Activated CD8-positive, alpha-beta memory T cell treated with anti-CD3 and anti-CD28 coated beads, Interleukin-2, amount 10 ng/mL, durations not matched to agents 7 days and 5 days (primary cell): ENCODE measurements at regions not wholly inside any gene's neighbourhood (a gene's known extent, or its start where the extent isn't known, plus 50 kb on each side); places are given as distances from the start of the nearest gene placed in this dataset.

ENCODE experiments used
- ATAC-seq: fragments of 150-1000 bp; cut with Tn5 transposase; one replicate; pipeline ENCODE4 v1.10.0; 2021; ENCODE audit warnings: moderate library complexity
- CTCF ChIA-PET: fragments of 350-600 bp; sonication (Branson Sonifier 250); formaldehyde crosslinking; loops from one replicate; lab custom pipeline; 2021; ENCODE audit warnings: antibody characterized with exemption; lab: Charles Lee
- DNase-seq: peaks from one replicate; pipeline ENCODE4 v3.0.0-alpha.2; 2020
- H3K27ac Mint-ChIP-seq: one replicate; pipeline ENCODE4 v1.8.0; 2021; ENCODE audit warnings: mild to moderate bottlenecking, mixed read lengths
- H3K27me3 Mint-ChIP-seq: one replicate; pipeline ENCODE4 v1.8.0; 2021; ENCODE audit warnings: mixed read lengths
- H3K36me3 Mint-ChIP-seq: one replicate; pipeline ENCODE4 v1.8.0; 2021; ENCODE audit warnings: mild to moderate bottlenecking, mixed read lengths
- H3K4me1 Mint-ChIP-seq: one replicate; pipeline ENCODE4 v1.8.0; 2021; ENCODE audit warnings: mixed read lengths
- H3K4me3 Mint-ChIP-seq: one replicate; pipeline ENCODE4 v1.8.0; 2021; ENCODE audit warnings: mild to moderate bottlenecking, moderate library complexity, mixed read lengths
- H3K9me3 Mint-ChIP-seq: one replicate; pipeline ENCODE4 v1.8.0; 2022; ENCODE audit warnings: low read depth, mixed read lengths

DNA sequence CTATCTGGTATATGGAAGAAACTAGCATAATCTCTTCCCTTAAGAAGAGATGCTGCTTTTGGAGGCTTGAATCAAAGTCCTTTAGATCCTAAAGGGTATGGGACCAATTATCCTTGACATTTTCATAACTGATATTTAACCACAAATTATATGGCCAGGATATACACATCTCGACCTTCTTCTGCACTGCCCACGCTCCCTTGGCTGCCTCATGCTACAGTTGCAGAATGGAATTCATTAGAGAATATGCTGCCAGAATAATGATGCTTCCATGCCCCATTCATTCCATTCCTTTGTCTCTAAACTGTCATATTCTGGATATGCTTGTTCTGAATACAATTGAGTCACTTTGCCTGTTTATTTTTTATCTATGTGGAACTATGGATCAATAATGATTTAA, 157.1 kb upstream of the PACRGL start:
- Mint-ChIP-seq H3K27me3 (peaks cover 5% of the 10 kb centered on the region), H3K4me1 (no peaks in the 10 kb centered on the region), H3K36me3 (no peaks in the 10 kb centered on the region), H3K4me3 (no peak overlapping the region), H3K9me3 (no peaks in the 10 kb centered on the region), H3K27ac (no peak overlapping the region)
- ATAC-seq (no peak), DNase-seq (no peak)
- CTCF ChIA-PET = no interaction called here

DNA sequence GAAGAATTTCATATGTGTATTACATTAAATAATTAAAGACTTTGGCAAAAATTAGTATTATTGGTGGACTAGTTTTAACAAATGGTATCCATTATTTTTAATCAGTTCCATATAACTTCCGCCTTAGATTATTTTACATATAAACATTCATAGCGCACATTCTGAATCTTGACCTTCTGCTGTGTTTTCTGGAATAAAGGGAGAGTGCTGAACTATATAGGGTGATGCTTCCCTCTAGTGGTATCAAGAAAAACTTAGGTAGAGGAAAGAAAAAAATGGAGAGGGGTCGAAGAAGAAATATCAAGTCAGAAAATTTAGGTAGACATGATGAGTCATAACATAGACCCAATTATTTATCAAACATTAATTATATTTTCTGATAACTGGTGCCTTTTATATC, 155.6 kb upstream of the PACRGL start:
- Mint-ChIP-seq H3K9me3 (no peaks in the 10 kb centered on the region), H3K27me3 (peaks cover 5% of the 10 kb centered on the region), H3K36me3 (no peaks in the 10 kb centered on the region), H3K27ac (no peak overlapping the region), H3K4me3 (no peak overlapping the region), H3K4me1 (no peaks in the 10 kb centered on the region)
- CTCF ChIA-PET = no interaction called here
- DNase-seq = no peak
- no peak for ATAC-seq

DNA sequence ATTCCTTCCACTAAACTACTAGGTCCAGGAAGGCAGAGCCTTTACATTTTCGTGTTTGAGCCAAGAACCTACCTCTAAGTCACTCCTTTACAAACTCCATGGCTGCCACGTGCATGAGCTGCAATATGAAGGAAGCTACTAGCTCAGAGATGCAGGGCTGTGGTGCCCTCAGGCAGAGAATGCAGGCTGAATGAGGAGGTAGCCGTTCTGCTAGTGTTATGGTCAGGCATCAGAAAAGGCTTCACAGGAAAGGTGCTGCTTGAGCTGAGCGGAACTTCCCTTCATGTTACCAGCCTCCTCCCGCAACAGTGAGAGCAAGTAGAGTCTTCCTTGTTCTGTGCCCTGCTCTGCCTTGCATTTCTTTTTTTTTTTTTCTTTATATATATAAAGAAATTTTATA, 148.3 kb upstream of the PACRGL start:
- H3K9me3 Mint-ChIP-seq = no peaks in the 10 kb centered on the region
- DNase-seq (no peak), ATAC-seq (no peak)
- no peaks in the 10 kb centered on the region for H3K36me3 Mint-ChIP-seq
- no peak overlapping the region for H3K27ac Mint-ChIP-seq
- no peaks in the 10 kb centered on the region for H3K4me1 Mint-ChIP-seq
- H3K4me3 Mint-ChIP-seq = no peak overlapping the region
- H3K27me3 Mint-ChIP-seq = no peaks in the 10 kb centered on the region
- CTCF ChIA-PET = no interaction called here

DNA sequence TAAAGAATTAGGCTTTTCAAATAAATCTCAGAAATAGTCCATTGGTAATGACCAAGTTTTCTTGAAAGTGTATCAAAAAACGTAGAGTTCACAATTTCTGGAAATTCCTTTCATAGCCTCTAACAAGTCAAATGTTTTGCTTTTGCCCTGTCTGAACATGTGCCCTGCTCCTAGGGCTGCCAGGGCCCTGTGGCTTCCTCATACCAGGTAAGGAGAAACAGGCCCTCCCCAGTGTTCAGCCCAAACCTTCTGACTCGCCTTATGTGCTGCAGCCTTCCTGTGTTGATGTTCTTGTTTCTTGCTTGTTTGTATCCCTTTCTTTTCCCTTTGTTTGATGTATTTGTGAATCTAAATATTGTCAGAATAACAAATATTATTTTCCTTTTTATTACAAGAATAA, 146.1 kb upstream of the PACRGL start:
- no peak for DNase-seq
- no peak overlapping the region for H3K27ac Mint-ChIP-seq
- no peaks in the 10 kb centered on the region for H3K4me1 Mint-ChIP-seq
- H3K4me3 Mint-ChIP-seq = no peak overlapping the region
- no peaks in the 10 kb centered on the region for H3K36me3 Mint-ChIP-seq
- no peak for ATAC-seq
- H3K9me3 Mint-ChIP-seq = no peaks in the 10 kb centered on the region
- CTCF ChIA-PET = no interaction called here
- no peaks in the 10 kb centered on the region for H3K27me3 Mint-ChIP-seq

DNA sequence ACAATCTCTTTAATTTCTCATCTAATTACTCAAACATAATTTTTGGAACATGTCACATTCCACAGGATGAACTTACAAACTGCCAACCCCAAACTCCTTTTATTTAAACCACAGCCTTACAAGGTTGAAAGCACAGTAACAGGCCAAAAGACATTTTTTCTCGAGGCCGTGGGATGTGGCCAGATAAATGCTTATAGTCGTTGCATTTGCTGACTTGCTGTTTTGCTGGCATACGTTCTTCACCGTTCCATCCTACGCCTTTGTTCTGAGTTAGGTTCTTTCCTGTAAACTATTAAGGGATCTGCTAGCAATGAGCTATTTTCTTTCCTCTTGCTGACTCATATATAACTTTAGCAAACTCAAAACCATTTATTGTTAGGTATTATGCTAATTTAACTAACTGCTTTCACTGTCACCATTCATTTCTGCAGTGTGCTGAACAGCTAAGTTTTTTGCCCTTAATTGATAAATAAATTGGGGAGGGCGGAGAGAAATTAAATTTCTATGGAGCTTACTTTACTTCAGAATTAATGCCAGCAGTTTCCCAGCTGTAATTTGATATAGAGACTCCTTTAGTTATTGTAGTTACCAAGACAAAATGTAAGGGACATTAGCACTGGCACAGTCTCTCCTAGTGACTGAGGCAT, 135.1 kb upstream of the PACRGL start:
- Mint-ChIP-seq H3K4me1 (no peaks in the 10 kb centered on the region), H3K27ac (no peak overlapping the region), H3K9me3 (no peaks in the 10 kb centered on the region), H3K27me3 (peaks cover 2% of the 10 kb centered on the region), H3K4me3 (no peak overlapping the region), H3K36me3 (no peaks in the 10 kb centered on the region)
- ATAC-seq (no peak), DNase-seq (no peak)
- CTCF ChIA-PET = no interaction called here

DNA sequence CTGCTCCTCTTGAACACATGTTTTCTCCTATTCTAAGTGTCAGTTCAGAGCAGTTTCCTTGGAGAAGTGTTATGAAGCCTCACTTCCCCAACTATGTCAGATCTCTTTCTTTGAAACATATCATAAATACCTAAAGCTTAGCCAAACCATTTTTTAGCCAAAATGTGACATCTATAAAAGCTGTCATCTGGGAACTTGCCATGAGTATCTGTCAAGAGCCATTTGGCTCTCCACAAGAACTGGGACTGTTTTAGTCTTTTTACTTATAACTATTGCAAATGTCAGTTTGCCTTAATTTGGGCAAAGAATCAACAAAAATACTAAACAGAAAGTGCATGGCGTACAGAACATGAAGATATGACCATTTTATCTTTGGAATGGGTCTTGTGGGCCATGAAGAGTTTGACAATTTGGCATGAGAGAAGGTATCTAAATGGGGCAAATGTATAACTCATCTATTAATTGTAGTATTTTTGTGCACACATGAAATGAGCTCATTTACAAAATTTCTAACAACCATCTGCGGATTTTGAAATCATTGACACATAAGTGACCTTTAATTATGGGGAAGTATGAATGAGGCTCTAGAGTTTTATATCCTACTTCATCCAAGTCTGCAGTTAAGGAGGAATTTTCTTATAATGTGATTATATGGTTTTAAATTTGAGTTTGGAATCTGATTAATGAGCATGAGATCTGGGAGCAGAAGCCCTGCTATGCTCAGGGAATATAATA, 129.1 kb upstream of the PACRGL start:
- CTCF ChIA-PET = no interaction called here
- ATAC-seq = no peak
- H3K9me3 Mint-ChIP-seq = no peaks in the 10 kb centered on the region
- H3K36me3 Mint-ChIP-seq = no peaks in the 10 kb centered on the region
- no peak for DNase-seq
- no peak overlapping the region for H3K4me3 Mint-ChIP-seq
- no peaks in the 10 kb centered on the region for H3K4me1 Mint-ChIP-seq
- no peak overlapping the region for H3K27ac Mint-ChIP-seq
- H3K27me3 Mint-ChIP-seq = peaks cover 2% of the 10 kb centered on the region

DNA sequence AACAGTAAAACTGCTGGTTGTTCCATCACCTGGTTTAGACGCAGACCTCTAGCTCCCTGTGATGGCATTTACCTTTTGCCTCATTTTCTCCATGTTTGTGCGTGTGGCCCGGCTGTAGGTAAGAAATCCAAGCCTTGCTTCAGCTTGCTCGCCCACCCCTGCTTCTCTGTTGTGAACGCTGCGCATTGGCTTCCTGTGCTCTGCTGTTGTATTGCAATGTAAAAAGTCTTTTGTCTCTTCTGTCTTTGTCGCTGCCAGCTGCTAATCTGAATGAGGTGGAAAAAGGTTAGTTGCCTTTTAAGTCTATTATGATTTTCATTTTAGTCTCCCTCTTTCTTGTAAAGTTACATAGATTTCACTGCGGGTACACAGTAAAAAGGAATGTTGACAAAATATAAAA, 127.3 kb upstream of the PACRGL start:
- Mint-ChIP-seq H3K27me3 (peaks cover 2% of the 10 kb centered on the region), H3K27ac (no peak overlapping the region), H3K36me3 (no peaks in the 10 kb centered on the region), H3K4me3 (no peak overlapping the region), H3K4me1 (no peaks in the 10 kb centered on the region), H3K9me3 (no peaks in the 10 kb centered on the region)
- CTCF ChIA-PET = no interaction called here
- DNase-seq = no peak
- no peak for ATAC-seq

DNA sequence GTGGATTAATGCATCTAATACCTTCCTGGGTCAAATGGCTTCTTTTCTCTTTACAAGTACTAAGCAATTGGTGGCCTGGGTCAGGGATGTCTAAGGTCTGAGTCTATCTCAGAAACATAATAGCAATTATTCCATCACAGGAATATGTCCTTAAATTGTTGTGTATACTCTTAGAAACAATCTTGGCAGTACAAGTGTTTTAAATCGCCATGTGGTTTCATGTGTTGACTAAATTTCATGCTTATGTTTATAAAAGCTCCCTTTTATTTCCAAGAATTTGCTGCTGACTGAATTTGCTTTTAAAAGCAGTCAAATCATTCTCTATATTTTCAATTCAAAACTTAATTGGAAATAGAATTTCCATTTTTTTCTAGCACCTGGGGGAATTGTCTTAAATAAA, 125.3 kb upstream of the PACRGL start:
- no peak overlapping the region for H3K4me3 Mint-ChIP-seq
- no peak for DNase-seq
- CTCF ChIA-PET = no interaction called here
- H3K36me3 Mint-ChIP-seq = no peaks in the 10 kb centered on the region
- no peak for ATAC-seq
- peaks cover 2% of the 10 kb centered on the region for H3K27me3 Mint-ChIP-seq
- no peak overlapping the region for H3K27ac Mint-ChIP-seq
- H3K9me3 Mint-ChIP-seq = no peaks in the 10 kb centered on the region
- H3K4me1 Mint-ChIP-seq = no peaks in the 10 kb centered on the region

DNA sequence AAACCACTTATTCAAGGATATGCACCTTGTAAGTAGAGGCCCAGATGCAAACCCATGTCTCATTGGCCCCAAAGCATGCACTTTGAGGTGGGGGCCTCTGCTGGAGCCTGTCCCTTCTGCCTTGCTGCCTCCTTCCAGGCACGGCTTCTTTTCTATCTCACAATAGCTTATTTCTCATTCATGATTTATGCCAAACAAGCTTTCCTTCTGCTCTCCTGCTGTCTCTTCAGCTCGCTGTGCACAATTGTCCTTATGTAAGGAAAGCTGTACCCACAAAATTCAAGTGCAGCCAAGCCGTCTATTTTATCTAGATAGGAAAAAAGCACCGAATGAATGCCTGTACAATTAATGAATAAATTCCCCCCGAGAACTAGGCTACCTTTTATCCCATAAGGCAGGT, 124.8 kb upstream of the PACRGL start:
- Mint-ChIP-seq H3K27me3 (peaks cover 2% of the 10 kb centered on the region), H3K9me3 (no peaks in the 10 kb centered on the region), H3K27ac (no peak overlapping the region), H3K4me3 (no peak overlapping the region), H3K36me3 (no peaks in the 10 kb centered on the region), H3K4me1 (no peaks in the 10 kb centered on the region)
- ATAC-seq = no peak
- CTCF ChIA-PET = no interaction called here
- no peak for DNase-seq

DNA sequence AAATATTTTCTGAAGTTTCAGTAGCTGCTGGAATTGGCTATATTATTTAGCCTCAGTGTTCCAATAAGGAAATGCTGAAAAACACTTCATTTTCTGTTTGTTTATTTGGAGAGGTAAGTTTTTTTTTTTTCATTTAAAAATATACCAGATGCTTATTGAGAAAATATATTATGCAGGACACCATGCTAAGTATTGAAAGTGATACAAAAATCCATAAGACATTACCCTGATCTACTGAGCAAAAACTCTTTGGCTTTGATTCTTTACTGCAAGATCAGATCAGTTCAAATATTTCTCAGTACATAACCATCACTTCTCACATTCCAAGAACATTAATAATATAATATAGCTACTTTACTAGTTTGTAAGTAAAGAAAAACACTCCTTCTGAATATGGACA, 123.4 kb upstream of the PACRGL start:
- no peak for DNase-seq
- Mint-ChIP-seq H3K4me3 (no peak overlapping the region), H3K36me3 (no peaks in the 10 kb centered on the region), H3K9me3 (no peaks in the 10 kb centered on the region), H3K27ac (no peak overlapping the region), H3K4me1 (no peaks in the 10 kb centered on the region), H3K27me3 (no peaks in the 10 kb centered on the region)
- CTCF ChIA-PET = no interaction called here
- ATAC-seq = no peak

DNA sequence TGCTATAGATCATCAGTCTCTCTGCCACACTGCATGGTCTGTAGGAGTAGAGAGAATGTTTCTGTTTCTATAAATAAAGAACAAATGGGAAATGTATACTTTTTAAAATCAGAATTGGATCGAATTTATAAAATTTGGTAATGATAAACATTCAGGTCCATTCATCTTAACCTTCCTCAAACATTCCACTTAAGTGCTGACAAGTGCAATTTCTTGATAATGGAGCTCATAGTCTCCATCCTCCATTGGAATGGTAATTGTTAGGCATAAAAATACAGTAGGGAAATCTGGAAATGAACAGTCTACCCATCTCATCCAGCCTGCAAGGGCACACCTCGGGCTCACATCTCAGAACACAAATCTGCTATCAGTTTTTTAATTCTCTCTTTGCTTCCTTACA, 122.6 kb upstream of the PACRGL start:
- ATAC-seq = no peak
- CTCF ChIA-PET = interaction anchor here (0.8 kb wide), 1 partner anchor 8 kb away, joined by 3 read pairs; no protein-coding TSS in a partner anchor
- Mint-ChIP-seq H3K9me3 (no peaks in the 10 kb centered on the region), H3K36me3 (no peaks in the 10 kb centered on the region), H3K4me1 (no peaks in the 10 kb centered on the region), H3K27me3 (no peaks in the 10 kb centered on the region), H3K27ac (no peak overlapping the region), H3K4me3 (no peak overlapping the region)
- DNase-seq = no peak

DNA sequence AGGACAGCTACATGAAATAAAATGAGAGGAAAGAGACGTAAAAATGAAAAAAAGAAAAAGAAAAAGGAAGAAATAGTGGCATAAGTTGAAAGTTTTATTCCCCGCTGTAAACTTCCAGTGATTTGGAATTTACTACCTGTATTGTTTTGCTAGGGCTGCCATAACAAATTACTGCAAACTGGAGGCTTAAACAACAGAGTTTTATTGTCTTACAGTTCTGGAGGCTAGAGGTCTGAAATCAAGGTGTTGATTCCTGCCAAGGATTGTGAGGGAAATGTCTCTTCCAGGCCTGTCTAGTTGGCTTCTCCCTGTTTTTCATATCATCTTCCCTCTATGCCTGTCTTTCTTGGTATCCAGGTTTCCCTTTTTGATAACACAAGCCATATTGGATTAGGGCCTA, 119.4 kb upstream of the PACRGL start:
- H3K27me3 Mint-ChIP-seq = no peaks in the 10 kb centered on the region
- ATAC-seq = no peak
- DNase-seq = no peak
- no peaks in the 10 kb centered on the region for H3K36me3 Mint-ChIP-seq
- CTCF ChIA-PET = no interaction called here
- no peak overlapping the region for H3K4me3 Mint-ChIP-seq
- no peaks in the 10 kb centered on the region for H3K4me1 Mint-ChIP-seq
- H3K9me3 Mint-ChIP-seq = peaks cover 3% of the 10 kb centered on the region
- H3K27ac Mint-ChIP-seq = no peak overlapping the region

DNA sequence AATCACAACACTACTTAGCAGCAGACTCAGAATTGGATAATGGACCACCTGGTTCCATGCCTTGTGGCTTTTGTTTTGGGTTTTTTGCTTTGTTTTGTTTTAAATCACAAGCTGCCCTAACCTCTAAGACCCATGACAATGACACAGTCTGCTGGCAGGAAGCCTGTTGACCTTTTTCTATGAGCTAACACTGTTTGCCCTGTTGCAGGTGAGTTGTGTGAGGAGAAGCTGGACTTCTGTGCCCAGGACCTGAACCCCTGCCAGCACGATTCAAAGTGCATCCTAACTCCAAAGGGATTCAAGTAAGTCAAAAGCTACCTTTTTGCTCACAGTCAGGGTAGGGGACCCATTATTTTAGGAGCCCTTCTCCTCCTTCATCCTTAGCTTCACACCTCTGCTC, 110.8 kb upstream of the PACRGL start:
- Mint-ChIP-seq H3K36me3 (no peaks in the 10 kb centered on the region), H3K4me1 (no peaks in the 10 kb centered on the region), H3K9me3 (no peaks in the 10 kb centered on the region), H3K4me3 (no peak overlapping the region), H3K27ac (no peak overlapping the region), H3K27me3 (peaks cover 2% of the 10 kb centered on the region)
- no peak for DNase-seq
- no peak for ATAC-seq
- CTCF ChIA-PET = no interaction called here

DNA sequence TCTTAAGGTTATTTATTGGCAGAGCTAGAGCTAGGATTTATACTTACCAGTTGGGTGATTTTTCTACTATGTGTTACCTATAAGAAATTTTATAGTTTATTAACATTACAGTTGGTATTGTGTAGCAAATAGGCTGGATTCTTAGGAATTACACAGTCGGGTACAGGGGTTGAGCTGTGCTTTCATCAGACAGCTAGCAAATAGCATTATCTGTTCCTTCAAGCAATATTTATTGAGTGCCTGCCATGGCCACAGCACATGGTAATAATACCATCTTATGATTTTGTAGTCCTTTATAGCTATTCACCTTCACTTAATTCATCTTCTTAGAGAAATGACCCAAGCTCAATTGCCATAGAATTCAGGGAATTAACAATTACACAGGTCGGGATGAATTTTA, 109.4 kb upstream of the PACRGL start:
- no peaks in the 10 kb centered on the region for H3K9me3 Mint-ChIP-seq
- DNase-seq = no peak

More for the DNA sequence above, 109.4 kb upstream of the PACRGL start:
- CTCF ChIA-PET = no interaction called here
- Mint-ChIP-seq H3K27me3 (peaks cover 2% of the 10 kb centered on the region), H3K36me3 (no peaks in the 10 kb centered on the region), H3K4me1 (no peaks in the 10 kb centered on the region), H3K4me3 (no peak overlapping the region), H3K27ac (no peak overlapping the region)
- ATAC-seq = no peak
